PFSK-1 (cell line): ENCODE measurements at regions not wholly inside any gene's neighbourhood (a gene's known extent, or its start where the extent isn't known, plus 50 kb on each side); places are given as distances from the start of the nearest gene placed in this dataset.

Source experiments
- POLR2AphosphoS5 ChIP-seq: IDR thresholded peaks from 2 replicates; pipeline ENCODE4 v1.6.1; 2012; ENCODE audit warnings: low read depth, mild to moderate bottlenecking, control low read depth, low read length, moderate library complexity
- SIN3A ChIP-seq: IDR thresholded peaks from 2 replicates; pipeline ENCODE4 v1.6.1; 2012; ENCODE audit warnings: mild to moderate bottlenecking, low read length, moderate library complexity, borderline replicate concordance; ENCODE audit not compliant: insufficient read depth
- TAF1 ChIP-seq: IDR thresholded peaks from 2 replicates; pipeline ENCODE4 v1.6.1; 2012; ENCODE audit warnings: low read length, control low read depth, borderline replicate concordance; ENCODE audit not compliant: insufficient read depth
- TF ChIP-seq, protein P1 (sequence below), 2 experiments: IDR thresholded peaks; 2 replicates each; pipeline versions ENCODE4 v1.6.1 to v1.8.0; 2011 to 2012; ENCODE audit warnings: low read depth in 2 of 2, low read length in 2 of 2, control low read depth in 1 of 2, inconsistent platforms in 1 of 2, mild to moderate bottlenecking in 1 of 2, moderate library complexity in 1 of 2; ENCODE audit not compliant: insufficient read depth in 1 of 2

DNA sequence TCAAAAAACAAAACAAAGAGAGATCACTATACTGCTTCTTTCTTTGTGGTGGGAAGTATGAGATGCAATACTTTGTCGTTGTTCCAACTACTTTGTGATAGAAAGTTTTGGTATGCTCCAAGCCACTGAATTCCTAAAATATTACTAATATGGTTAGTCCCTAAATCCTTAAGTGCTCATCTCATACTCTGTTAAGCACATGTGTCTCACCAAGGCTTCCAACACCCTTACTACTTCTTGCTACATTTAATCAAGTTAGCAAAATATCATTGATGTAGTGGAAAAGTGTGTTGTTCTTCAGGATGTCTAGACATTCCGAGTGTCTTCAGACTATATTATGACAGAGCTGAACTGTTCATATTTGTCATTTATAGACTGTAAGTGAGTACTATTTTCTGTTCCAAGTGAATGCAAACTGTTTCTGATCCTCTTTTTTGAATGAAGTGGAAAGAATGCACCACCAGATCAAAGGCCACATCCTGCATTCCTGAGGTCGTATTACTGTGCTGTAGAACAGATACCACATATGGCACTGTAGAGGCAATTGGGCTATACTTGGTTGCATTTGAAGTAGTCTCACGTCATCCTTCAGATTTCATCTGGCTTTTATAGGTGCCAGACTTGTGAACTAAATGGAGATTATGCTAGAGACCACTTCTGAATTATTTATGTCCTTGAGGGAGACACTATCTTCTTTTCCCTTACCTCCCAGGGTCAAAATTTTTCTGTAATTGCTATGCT, 298.4 kb upstream of the ZNF521 start:
- TF ChIP-seq SIN3A (no peak), POLR2AphosphoS5 (no peak), TAF1 (no peak)
- TF ChIP-seq, protein P1, sequence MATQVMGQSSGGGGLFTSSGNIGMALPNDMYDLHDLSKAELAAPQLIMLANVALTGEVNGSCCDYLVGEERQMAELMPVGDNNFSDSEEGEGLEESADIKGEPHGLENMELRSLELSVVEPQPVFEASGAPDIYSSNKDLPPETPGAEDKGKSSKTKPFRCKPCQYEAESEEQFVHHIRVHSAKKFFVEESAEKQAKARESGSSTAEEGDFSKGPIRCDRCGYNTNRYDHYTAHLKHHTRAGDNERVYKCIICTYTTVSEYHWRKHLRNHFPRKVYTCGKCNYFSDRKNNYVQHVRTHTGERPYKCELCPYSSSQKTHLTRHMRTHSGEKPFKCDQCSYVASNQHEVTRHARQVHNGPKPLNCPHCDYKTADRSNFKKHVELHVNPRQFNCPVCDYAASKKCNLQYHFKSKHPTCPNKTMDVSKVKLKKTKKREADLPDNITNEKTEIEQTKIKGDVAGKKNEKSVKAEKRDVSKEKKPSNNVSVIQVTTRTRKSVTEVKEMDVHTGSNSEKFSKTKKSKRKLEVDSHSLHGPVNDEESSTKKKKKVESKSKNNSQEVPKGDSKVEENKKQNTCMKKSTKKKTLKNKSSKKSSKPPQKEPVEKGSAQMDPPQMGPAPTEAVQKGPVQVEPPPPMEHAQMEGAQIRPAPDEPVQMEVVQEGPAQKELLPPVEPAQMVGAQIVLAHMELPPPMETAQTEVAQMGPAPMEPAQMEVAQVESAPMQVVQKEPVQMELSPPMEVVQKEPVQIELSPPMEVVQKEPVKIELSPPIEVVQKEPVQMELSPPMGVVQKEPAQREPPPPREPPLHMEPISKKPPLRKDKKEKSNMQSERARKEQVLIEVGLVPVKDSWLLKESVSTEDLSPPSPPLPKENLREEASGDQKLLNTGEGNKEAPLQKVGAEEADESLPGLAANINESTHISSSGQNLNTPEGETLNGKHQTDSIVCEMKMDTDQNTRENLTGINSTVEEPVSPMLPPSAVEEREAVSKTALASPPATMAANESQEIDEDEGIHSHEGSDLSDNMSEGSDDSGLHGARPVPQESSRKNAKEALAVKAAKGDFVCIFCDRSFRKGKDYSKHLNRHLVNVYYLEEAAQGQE (IDR thresholded peaks at IDR 0.05; ENCODE audit: insufficient read depth in 1 of 2, low read depth in 2 of 2, low read length in 2 of 2): no peak
